CD14-positive monocyte (primary cell): ENCODE measurements at regions not wholly inside any gene's neighbourhood (a gene's known extent, or its start where the extent isn't known, plus 50 kb on each side); places are given as distances from the start of the nearest gene placed in this dataset.

Experiments
- DNase-seq, 3 donors: peaks; one replicate each; pipeline ENCODE4 v3.0.0-alpha.2; 2011 to 2022
- H2AFZ ChIP-seq: 2 replicates; pipeline ENCODE4 v1.6.0; 2012; ENCODE audit warnings: mild to moderate bottlenecking, low read depth, low read length, inconsistent platforms; ENCODE audit not compliant: insufficient read depth, poor library complexity, severe bottlenecking
- H3K27ac ChIP-seq, 2 donors: 1 replicate in 1 of 2; 2 replicates in 1 of 2; pipeline ENCODE4 v1.5.1; 2012 to 2013; ENCODE audit warnings: low read length in 2 of 2, control low read depth in 1 of 2, inconsistent platforms in 1 of 2, low read depth in 1 of 2, mild to moderate bottlenecking in 1 of 2
- H3K27me3 ChIP-seq, 2 donors: one replicate each; pipeline versions ENCODE4 v1.6.0 to v1.6.1; 2011 to 2013; ENCODE audit warnings: low read length in 2 of 2; ENCODE audit not compliant: control insufficient read depth in 2 of 2, insufficient read depth in 2 of 2
- H3K36me3 ChIP-seq, 2 donors: replicated peaks in 1 of 2; 1 replicate in 1 of 2; 2 replicates in 1 of 2; pipeline versions ENCODE4 v1.5.1 to v1.6.1; 2012 to 2013; ENCODE audit warnings: low read length in 2 of 2, control low read depth in 1 of 2, inconsistent platforms in 1 of 2, mild to moderate bottlenecking in 1 of 2; ENCODE audit not compliant: insufficient read depth in 2 of 2, control insufficient read depth in 1 of 2
- H3K4me1 ChIP-seq, 2 donors: 1 replicate in 1 of 2; 2 replicates in 1 of 2; pipeline versions ENCODE4 v1.5.1 to v1.6.1; 2012 to 2013; ENCODE audit warnings: low read length in 2 of 2, control low read depth in 1 of 2, inconsistent platforms in 1 of 2, mild to moderate bottlenecking in 1 of 2, moderate library complexity in 1 of 2; ENCODE audit not compliant: insufficient read depth in 2 of 2, control insufficient read depth in 1 of 2
- H3K4me2 ChIP-seq: replicated peaks from 2 replicates; pipeline ENCODE3; 2012; ENCODE audit warnings: low read length, moderate library complexity, mild to moderate bottlenecking; ENCODE audit not compliant: poor library complexity, severe bottlenecking; ENCODE audit errors: extremely low read depth
- H3K4me3 ChIP-seq, 3 experiments: fragments of 200-600 bp in 1 of 3; sonication (generic) in 1 of 3; replicated peaks in 1 of 3; 1 replicate in 2 of 3; 2 replicates in 1 of 3; pipeline ENCODE4 v1.5.1; 2011 to 2013; ENCODE audit warnings: low read length in 3 of 3, mild to moderate bottlenecking in 3 of 3, control low read depth in 2 of 3, low read depth in 2 of 3, inconsistent platforms in 1 of 3, moderate library complexity in 1 of 3
- H3K79me2 ChIP-seq: 2 replicates; pipeline ENCODE4 v1.6.0; 2012; ENCODE audit warnings: mild to moderate bottlenecking, control low read depth, inconsistent platforms, low read length, moderate library complexity; ENCODE audit not compliant: insufficient read depth
- H3K9ac ChIP-seq: 2 replicates; pipeline ENCODE4 v1.6.0; 2017; ENCODE audit warnings: low read length, mild to moderate bottlenecking; ENCODE audit not compliant: insufficient read depth, poor library complexity, severe bottlenecking
- H3K9me3 ChIP-seq, 2 donors: replicated peaks in 1 of 2; 1 replicate in 1 of 2; 2 replicates in 1 of 2; pipeline versions ENCODE4 v1.5.1 to v1.6.1; 2012 to 2013; ENCODE audit warnings: low read length in 2 of 2, control low read depth in 1 of 2; ENCODE audit not compliant: control insufficient read depth in 1 of 2, insufficient read depth in 1 of 2
- H4K20me1 ChIP-seq: 2 replicates; pipeline ENCODE4 v1.6.0; 2012; ENCODE audit warnings: mild to moderate bottlenecking, low read length, control low read depth, moderate library complexity; ENCODE audit not compliant: insufficient read depth
- H3K27ac Mint-ChIP-seq, 7 donors: one replicate each; pipeline ENCODE4 v1.8.0; 2020; ENCODE audit warnings: mild to moderate bottlenecking in 7 of 7, mixed read lengths in 7 of 7, moderate library complexity in 6 of 7, inconsistent platforms in 2 of 7
- H3K27me3 Mint-ChIP-seq, 3 donors: one replicate each; pipeline ENCODE4 v1.8.0; 2021 to 2022; ENCODE audit warnings: low read depth in 3 of 3, mild to moderate bottlenecking in 3 of 3, mixed read lengths in 3 of 3, moderate library complexity in 3 of 3, inconsistent platforms in 1 of 3
- H3K36me3 Mint-ChIP-seq, 2 donors: one replicate each; pipeline ENCODE4 v1.8.0; 2020; ENCODE audit warnings: mixed read lengths in 2 of 2, inconsistent platforms in 1 of 2, mild to moderate bottlenecking in 1 of 2
- H3K4me1 Mint-ChIP-seq: one replicate; pipeline ENCODE4 v1.8.0; 2020; ENCODE audit warnings: mild to moderate bottlenecking, mixed read lengths
- H3K4me3 Mint-ChIP-seq, 2 donors: one replicate each; pipeline ENCODE4 v1.8.0; 2020; ENCODE audit warnings: mild to moderate bottlenecking in 2 of 2, mixed read lengths in 2 of 2, moderate library complexity in 1 of 2
- H3K9me3 Mint-ChIP-seq, 7 donors: one replicate each; pipeline ENCODE4 v1.8.0; 2020 to 2022; ENCODE audit warnings: mixed read lengths in 7 of 7, mild to moderate bottlenecking in 6 of 7, moderate library complexity in 6 of 7, inconsistent platforms in 2 of 7
- WGBS: methylation state at CpG from one replicate; pipeline ENCODE4 v1.1.5; 2013; ENCODE audit warnings: missing lambda C conversion rate; ENCODE audit not compliant: insufficient coverage; 5-methylcytosine and 5-hydroxymethylcytosine counted together
- intact Hi-C, 2 donors: fragments of 100-400 bp; cut with micrococcal nuclease; formaldehyde crosslinking; loops; one replicate each; pipeline versions ENCODE4 v1.15.0 to v1.15.1; 2023
- TF ChIP-seq, protein P1 (sequence below): fragments of 200-600 bp; IDR thresholded peaks from one replicate; pipeline ENCODE4 v1.8.0; 2022; ENCODE audit warnings: antibody characterized with exemption, mild to moderate bottlenecking

DNA sequence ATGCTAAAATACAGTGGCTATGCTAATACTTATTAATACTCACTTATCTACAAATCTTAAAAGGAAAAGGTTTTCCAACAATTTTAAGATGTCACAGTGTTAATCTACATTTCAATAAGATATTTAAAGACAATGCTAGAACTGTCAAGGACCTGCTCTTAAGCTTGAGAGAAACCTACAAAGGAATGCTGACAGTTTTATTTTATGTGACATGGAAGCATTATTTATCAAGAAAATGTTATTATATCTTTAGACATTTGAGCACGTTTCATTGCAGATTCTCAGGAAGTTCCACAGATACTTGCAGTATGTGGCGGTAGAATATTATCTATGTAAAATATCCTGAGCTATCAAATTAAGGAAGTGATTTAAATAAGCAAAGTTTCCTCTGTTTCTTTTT lies 1255.7 kb upstream of the ZEB2 start:
- Histone ChIP-seq H3K9me3 (no peaks in the 10 kb centered on the region), H3K27ac (no peak overlapping the region), H4K20me1 (no peaks in the 10 kb centered on the region), H3K9ac (no peak overlapping the region), H3K27me3 (no peaks in the 10 kb centered on the region), H3K4me1 (peaks cover 4 to 5% of the 10 kb centered on the region in 2 donors), H2AFZ (no peak overlapping the region), H3K36me3 (no peaks in the 10 kb centered on the region), H3K4me2 (no peak overlapping the region), H3K4me3 (no peak overlapping the region), H3K79me2 (no peaks in the 10 kb centered on the region)
- TF ChIP-seq, protein P1, sequence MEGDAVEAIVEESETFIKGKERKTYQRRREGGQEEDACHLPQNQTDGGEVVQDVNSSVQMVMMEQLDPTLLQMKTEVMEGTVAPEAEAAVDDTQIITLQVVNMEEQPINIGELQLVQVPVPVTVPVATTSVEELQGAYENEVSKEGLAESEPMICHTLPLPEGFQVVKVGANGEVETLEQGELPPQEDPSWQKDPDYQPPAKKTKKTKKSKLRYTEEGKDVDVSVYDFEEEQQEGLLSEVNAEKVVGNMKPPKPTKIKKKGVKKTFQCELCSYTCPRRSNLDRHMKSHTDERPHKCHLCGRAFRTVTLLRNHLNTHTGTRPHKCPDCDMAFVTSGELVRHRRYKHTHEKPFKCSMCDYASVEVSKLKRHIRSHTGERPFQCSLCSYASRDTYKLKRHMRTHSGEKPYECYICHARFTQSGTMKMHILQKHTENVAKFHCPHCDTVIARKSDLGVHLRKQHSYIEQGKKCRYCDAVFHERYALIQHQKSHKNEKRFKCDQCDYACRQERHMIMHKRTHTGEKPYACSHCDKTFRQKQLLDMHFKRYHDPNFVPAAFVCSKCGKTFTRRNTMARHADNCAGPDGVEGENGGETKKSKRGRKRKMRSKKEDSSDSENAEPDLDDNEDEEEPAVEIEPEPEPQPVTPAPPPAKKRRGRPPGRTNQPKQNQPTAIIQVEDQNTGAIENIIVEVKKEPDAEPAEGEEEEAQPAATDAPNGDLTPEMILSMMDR = no peak
- H3K27ac Mint-ChIP-seq = no peak overlapping the region
- no peaks in the 10 kb centered on the region for H3K36me3 Mint-ChIP-seq
- H3K27me3 Mint-ChIP-seq = peaks cover 0 to 1% (median 0%) of the 10 kb centered on the region in 3 donors
- peaks cover 0 to 4% (median 0%) of the 10 kb centered on the region in 7 donors for H3K9me3 Mint-ChIP-seq
- H3K4me3 Mint-ChIP-seq = no peak overlapping the region
- no CpG with 5 or more reads among the region's 2 CpGs for WGBS
- H3K4me1 Mint-ChIP-seq = peaks cover 8% of the 10 kb centered on the region
- DNase-seq = no peak
- intact Hi-C loops = no loop called here

DNA sequence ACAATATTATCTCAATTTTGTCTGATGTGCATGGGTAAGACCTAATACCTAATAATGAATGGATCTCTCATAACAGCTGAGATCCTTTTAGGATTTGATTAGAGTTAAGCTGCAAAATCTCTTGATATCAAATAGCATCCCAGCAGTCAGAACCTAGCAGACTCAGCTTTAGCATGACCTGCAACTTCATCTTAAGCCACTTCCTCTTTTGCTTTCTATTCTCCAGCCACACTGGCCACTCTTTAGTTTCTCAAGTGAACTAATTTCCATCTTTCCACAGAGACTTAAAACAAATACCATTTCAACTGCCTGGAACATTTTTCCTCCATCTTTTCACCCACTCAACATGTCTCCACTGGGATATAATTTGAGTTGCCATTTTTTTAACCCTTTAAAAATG lies 1251.6 kb upstream of the ZEB2 start:
- TF ChIP-seq, protein P1 = no peak
- Histone ChIP-seq H3K4me1 (peaks cover 4 to 5% of the 10 kb centered on the region in 2 donors), H4K20me1 (no peaks in the 10 kb centered on the region), H3K9me3 (no peaks in the 10 kb centered on the region), H3K9ac (no peak overlapping the region), H3K4me3 (no peak overlapping the region), H3K4me2 (no peak overlapping the region), H3K27ac (no peak overlapping the region), H3K27me3 (no peaks in the 10 kb centered on the region), H3K79me2 (no peaks in the 10 kb centered on the region), H2AFZ (no peak overlapping the region), H3K36me3 (no peaks in the 10 kb centered on the region)
- H3K9me3 Mint-ChIP-seq = peaks cover 0 to 2% (median 0%) of the 10 kb centered on the region in 7 donors
- intact Hi-C loops = no loop called here
- H3K4me3 Mint-ChIP-seq = no peak overlapping the region
- peak; percentile 18 to 42 (median 42) for DNase-seq
- no peaks in the 10 kb centered on the region for H3K36me3 Mint-ChIP-seq
- H3K4me1 Mint-ChIP-seq = peaks cover 8% of the 10 kb centered on the region
- H3K27me3 Mint-ChIP-seq = peaks cover 0 to 1% (median 0%) of the 10 kb centered on the region in 3 donors
- no peak overlapping the region for H3K27ac Mint-ChIP-seq
